ENCODE measurements at regions not wholly inside any gene's neighbourhood (a gene's known extent, or its start where the extent isn't known, plus 50 kb on each side); places are given as distances from the start of the nearest gene placed in this dataset.

DNA sequence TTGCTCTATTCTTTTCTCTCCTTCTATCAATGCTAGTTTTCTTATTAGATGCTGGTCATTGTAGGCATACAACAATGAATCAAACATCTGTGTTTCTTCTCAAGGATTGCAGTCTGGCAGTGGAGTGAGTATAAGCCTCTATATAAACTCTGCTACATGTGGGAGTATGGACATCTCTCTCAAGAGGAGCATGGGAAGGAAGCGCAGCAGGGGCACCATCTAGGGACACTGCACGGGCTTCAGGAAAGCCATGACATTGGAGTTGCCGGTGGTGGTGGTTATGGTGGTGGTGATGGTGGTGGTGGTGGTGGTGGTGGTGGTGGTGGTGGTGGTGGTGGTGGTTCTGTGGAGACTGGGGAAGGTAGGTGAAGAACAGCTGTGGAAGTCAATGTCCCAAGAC is 462.6 kb downstream of the RNF144A start:
- no peak for TF ChIP-seq EP300 (IDR thresholded peaks at IDR 0.05)
- no peak for TF ChIP-seq POLR2AphosphoS2 (conservative IDR thresholded peaks at IDR 0.05; ENCODE audit: low read length)
- TF ChIP-seq, protein P1, sequence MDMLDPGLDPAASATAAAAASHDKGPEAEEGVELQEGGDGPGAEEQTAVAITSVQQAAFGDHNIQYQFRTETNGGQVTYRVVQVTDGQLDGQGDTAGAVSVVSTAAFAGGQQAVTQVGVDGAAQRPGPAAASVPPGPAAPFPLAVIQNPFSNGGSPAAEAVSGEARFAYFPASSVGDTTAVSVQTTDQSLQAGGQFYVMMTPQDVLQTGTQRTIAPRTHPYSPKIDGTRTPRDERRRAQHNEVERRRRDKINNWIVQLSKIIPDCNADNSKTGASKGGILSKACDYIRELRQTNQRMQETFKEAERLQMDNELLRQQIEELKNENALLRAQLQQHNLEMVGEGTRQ (IDR thresholded peaks at IDR 0.05), result no peak
- TF ChIP-seq, protein P2, sequence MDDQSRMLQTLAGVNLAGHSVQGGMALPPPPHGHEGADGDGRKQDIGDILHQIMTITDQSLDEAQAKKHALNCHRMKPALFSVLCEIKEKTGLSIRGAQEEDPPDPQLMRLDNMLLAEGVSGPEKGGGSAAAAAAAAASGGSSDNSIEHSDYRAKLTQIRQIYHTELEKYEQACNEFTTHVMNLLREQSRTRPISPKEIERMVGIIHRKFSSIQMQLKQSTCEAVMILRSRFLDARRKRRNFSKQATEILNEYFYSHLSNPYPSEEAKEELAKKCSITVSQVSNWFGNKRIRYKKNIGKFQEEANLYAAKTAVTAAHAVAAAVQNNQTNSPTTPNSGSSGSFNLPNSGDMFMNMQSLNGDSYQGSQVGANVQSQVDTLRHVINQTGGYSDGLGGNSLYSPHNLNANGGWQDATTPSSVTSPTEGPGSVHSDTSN (IDR thresholded peaks at IDR 0.05), result no peak
- TF ChIP-seq, protein P3, sequence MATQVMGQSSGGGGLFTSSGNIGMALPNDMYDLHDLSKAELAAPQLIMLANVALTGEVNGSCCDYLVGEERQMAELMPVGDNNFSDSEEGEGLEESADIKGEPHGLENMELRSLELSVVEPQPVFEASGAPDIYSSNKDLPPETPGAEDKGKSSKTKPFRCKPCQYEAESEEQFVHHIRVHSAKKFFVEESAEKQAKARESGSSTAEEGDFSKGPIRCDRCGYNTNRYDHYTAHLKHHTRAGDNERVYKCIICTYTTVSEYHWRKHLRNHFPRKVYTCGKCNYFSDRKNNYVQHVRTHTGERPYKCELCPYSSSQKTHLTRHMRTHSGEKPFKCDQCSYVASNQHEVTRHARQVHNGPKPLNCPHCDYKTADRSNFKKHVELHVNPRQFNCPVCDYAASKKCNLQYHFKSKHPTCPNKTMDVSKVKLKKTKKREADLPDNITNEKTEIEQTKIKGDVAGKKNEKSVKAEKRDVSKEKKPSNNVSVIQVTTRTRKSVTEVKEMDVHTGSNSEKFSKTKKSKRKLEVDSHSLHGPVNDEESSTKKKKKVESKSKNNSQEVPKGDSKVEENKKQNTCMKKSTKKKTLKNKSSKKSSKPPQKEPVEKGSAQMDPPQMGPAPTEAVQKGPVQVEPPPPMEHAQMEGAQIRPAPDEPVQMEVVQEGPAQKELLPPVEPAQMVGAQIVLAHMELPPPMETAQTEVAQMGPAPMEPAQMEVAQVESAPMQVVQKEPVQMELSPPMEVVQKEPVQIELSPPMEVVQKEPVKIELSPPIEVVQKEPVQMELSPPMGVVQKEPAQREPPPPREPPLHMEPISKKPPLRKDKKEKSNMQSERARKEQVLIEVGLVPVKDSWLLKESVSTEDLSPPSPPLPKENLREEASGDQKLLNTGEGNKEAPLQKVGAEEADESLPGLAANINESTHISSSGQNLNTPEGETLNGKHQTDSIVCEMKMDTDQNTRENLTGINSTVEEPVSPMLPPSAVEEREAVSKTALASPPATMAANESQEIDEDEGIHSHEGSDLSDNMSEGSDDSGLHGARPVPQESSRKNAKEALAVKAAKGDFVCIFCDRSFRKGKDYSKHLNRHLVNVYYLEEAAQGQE (IDR thresholded peaks at IDR 0.05), result no peak
- TF ChIP-seq, protein P4, sequence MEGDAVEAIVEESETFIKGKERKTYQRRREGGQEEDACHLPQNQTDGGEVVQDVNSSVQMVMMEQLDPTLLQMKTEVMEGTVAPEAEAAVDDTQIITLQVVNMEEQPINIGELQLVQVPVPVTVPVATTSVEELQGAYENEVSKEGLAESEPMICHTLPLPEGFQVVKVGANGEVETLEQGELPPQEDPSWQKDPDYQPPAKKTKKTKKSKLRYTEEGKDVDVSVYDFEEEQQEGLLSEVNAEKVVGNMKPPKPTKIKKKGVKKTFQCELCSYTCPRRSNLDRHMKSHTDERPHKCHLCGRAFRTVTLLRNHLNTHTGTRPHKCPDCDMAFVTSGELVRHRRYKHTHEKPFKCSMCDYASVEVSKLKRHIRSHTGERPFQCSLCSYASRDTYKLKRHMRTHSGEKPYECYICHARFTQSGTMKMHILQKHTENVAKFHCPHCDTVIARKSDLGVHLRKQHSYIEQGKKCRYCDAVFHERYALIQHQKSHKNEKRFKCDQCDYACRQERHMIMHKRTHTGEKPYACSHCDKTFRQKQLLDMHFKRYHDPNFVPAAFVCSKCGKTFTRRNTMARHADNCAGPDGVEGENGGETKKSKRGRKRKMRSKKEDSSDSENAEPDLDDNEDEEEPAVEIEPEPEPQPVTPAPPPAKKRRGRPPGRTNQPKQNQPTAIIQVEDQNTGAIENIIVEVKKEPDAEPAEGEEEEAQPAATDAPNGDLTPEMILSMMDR (IDR thresholded peaks at IDR 0.05), result no peak
- TF ChIP-seq NFE2L2 (conservative IDR thresholded peaks at IDR 0.05; ENCODE audit: low read length), result no peak
- TF ChIP-seq CEBPB (IDR thresholded peaks at IDR 0.05), result no peak
- TF ChIP-seq RAD21 (conservative IDR thresholded peaks at IDR 0.05 in 1 of 2, IDR thresholded peaks at IDR 0.05 in 1 of 2), result 0 out of 5 replicates have a peak, but pooled peaks of 1 of the 2 experiments have one; percentile 27
- no peak for TF ChIP-seq MAFK (IDR thresholded peaks at IDR 0.05; ENCODE audit: partially characterized antibody)
